HEK293 (cell line): ENCODE measurements at regions not wholly inside any gene's neighbourhood (a gene's known extent, or its start where the extent isn't known, plus 50 kb on each side); places are given as distances from the start of the nearest gene placed in this dataset.

Experiments used
- CTCF ChIP-seq: fragments of 450-650 bp; formaldehyde crosslinking; IDR thresholded peaks from 2 replicates; pipeline ENCODE4 v1.5.1; 2016; ENCODE audit warnings: missing biosample characterization, missing genetic modification characterization
- YY1 ChIP-seq: fragments of 450-650 bp; formaldehyde crosslinking; IDR thresholded peaks from 2 replicates; pipeline ENCODE4 v1.5.1; 2018; ENCODE audit warnings: missing biosample characterization, missing genetic modification characterization
- ZBTB11 ChIP-seq: fragments of 450-650 bp; formaldehyde crosslinking; conservative IDR thresholded peaks from 2 replicates; pipeline ENCODE4 v1.5.1; 2016; ENCODE audit warnings: low read depth, missing biosample characterization, missing genetic modification characterization
- ZNF16 ChIP-seq: fragments of 450-650 bp; formaldehyde crosslinking; IDR thresholded peaks from 2 replicates; pipeline ENCODE4 v1.5.1; 2016; ENCODE audit warnings: low read depth, missing biosample characterization, missing genetic modification characterization
- TF ChIP-seq, protein P1 (sequence below): fragments of 450-650 bp; formaldehyde crosslinking; IDR thresholded peaks from 2 replicates; pipeline ENCODE4 v1.5.1; 2016; ENCODE audit warnings: missing biosample characterization, missing genetic modification characterization

DNA sequence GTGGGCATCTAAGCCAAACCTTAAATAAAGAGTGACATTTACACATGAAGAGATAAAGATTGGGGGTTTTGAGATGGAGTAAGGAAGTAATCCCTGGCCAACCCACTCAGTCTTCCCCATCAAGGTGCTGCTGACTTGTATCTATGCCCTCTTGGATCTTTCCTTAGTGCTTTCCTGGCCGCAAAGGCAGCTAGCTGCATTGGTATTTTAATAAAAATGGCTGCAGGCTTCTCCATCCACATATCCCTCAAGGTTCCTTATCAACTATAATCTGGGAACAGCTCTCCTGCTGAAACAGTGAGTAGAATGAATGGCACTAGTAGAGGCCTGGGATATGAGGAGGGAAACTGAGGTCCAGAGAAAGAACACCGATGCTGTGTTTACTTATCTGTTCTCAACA lies 122.2 kb upstream of the ANKRD28 start:
- no peak for TF ChIP-seq CTCF (tag by site-specific recombination)
- TF ChIP-seq, protein P1, sequence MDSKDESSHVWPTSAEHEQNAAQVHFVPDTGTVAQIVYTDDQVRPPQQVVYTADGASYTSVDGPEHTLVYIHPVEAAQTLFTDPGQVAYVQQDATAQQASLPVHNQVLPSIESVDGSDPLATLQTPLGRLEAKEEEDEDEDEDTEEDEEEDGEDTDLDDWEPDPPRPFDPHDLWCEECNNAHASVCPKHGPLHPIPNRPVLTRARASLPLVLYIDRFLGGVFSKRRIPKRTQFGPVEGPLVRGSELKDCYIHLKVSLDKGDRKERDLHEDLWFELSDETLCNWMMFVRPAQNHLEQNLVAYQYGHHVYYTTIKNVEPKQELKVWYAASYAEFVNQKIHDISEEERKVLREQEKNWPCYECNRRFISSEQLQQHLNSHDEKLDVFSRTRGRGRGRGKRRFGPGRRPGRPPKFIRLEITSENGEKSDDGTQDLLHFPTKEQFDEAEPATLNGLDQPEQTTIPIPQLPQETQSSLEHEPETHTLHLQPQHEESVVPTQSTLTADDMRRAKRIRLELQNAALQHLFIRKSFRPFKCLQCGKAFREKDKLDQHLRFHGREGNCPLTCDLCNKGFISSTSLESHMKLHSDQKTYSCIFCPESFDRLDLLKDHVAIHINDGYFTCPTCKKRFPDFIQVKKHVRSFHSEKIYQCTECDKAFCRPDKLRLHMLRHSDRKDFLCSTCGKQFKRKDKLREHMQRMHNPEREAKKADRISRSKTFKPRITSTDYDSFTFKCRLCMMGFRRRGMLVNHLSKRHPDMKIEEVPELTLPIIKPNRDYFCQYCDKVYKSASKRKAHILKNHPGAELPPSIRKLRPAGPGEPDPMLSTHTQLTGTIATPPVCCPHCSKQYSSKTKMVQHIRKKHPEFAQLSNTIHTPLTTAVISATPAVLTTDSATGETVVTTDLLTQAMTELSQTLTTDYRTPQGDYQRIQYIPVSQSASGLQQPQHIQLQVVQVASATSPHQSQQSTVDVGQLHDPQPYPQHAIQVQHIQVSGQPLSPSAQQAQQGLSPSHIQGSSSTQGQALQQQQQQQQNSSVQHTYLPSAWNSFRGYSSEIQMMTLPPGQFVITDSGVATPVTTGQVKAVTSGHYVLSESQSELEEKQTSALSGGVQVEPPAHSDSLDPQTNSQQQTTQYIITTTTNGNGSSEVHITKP: no peak
- no peak for TF ChIP-seq ZNF16 (tag by site-specific recombination)
- no peak for TF ChIP-seq ZBTB11
- no peak for TF ChIP-seq YY1 (tag by site-specific recombination)
